Fibroblast of skin of abdomen (primary cell): ENCODE measurements at regions not wholly inside any gene's neighbourhood (a gene's known extent, or its start where the extent isn't known, plus 50 kb on each side); places are given as distances from the start of the nearest gene placed in this dataset.
"Not testable (repeated sequence)": the region's sequence is repeated elsewhere in the genome, so short reads cannot be mapped to it uniquely, and the experiment has no call there.

Experiments used
- DNase-seq: peaks from one replicate; pipeline ENCODE4 v3.0.0-alpha.2; 2013

DNA sequence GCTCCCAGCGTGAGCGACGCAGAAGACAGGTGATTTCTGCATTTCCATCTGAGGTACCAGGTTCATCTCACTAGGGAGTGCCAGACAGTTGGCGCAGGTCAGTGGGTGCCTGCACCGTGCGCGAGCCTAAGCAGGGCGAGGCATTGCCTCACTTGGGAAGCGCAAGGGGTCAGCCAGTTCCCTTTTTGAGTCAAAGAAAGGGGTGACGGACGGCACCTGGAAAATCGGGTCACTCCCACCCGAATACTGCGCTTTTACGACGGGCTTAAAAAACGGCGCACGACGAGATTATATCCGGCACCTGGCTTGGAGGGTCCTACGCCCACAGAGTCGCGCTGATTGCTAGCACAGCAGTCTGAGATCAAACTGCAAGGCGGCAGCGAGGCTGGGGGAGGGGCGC is 915.9 kb upstream of the FBXO33 start:
- DNase-seq: not testable (repeated sequence)

DNA sequence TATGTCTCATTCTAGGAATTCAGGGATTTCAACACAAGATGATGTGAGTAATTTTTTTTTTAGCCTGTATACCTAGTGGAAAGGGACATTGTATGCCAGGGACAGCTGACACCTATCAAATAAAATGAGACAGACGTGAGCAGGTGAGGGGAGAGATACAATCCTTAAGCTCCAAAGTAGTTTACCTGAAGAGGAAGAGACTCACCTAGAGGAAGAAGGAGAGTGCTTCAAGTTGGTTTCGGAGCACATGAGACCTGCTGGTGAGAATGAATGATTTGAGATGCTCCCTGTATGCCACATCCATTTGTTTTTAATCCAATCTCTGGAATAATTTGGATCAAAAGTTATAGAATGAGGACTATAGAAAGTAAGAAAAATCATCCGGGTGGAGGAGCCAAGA is 915.4 kb upstream of the FBXO33 start:
- DNase-seq: no peak

DNA sequence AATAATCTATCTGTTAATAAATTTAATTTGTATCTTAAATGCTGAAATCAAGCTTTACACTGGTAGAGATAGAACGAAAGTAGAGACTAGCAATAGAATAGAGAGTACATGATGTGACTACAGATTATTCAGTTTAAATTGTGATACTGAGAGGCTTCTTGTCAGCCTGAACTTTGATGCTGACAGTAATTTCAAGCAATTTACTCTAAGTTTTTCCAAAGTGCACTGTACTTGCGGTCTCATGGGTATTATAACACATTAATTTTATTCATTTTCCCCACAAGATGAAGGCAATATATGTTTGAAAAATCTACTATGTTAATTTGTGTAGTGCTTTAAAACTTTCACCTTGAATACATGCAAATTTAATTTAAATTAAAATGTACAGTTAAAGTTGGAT is 914.0 kb upstream of the FBXO33 start:
- no peak for DNase-seq

DNA sequence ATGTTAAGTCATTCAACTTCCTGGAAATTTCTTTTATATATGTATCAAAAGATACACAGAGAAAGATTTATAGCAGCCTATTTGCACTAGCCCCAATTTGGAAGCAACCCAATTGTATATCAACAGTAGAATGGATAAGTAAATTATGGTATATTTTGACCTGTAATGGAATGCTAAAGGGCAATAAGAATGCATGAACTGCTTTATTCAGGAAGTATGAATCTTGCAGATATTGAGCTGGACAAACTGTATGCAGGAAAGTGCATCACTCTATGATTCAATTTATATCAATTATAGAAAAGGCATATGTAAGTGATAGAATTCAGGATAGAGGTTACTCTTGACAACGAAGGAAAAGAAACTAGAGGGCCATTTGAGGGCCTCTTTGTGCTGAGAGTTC is 913.1 kb upstream of the FBXO33 start:
- DNase-seq: no peak

DNA sequence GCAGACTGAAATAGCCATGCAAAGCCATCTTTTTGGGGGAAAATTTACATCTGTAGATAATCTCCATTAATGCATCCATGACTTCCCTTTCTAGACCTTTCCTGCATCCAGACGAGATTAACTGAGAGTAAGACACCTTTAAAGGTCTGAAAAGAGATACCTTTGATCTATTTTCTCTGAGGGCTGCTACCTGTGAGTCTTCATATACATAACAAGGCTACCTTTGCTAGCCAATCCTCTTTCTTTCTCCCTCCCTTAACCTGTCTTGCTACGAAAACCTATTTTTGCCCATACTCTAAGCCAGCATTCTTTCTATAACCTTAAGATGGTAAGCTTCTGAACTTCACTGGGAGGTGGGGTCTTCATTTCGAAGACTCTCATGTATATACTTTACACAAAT is 908.5 kb upstream of the FBXO33 start:
- DNase-seq: no peak

DNA sequence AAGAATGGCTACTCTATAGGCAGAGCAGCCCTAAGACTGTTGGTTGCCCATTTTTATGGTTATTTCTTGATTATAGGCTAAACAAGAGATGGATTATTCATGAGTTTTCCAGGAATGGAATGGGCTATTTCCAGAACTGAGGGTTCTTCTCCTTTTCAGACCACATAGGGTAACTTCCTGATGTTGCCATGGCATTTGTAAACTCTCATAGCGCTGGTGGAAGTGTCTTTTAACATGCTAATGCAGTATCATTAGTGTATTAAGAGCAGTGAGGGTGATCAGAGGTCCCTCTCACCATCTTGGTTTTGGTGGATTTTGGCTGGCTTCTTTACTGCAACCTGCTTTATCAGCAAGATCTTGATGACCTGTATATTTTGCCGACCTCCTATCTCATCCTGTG is 904.6 kb upstream of the FBXO33 start:
- DNase-seq: no peak

DNA sequence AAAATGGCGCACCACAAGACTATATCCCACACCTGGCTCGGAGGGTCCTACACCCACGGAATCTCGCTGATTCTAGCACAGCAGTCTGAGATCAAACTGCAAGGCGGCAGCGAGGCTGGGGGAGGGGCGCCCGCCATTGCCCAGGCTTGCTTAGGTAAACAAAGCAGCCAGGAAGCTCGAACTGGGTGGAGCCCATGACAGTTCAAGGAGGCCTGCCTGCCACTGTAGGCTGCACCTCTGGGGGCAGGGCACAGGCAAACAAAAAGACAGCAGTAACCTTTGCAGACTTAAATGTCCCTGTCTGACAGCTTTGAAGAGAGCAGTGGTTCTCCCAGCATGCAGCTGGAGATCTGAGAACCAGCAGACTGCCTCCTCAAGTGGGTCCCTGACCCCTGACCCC is 894.3 kb upstream of the FBXO33 start:
- DNase-seq: not testable (repeated sequence)

DNA sequence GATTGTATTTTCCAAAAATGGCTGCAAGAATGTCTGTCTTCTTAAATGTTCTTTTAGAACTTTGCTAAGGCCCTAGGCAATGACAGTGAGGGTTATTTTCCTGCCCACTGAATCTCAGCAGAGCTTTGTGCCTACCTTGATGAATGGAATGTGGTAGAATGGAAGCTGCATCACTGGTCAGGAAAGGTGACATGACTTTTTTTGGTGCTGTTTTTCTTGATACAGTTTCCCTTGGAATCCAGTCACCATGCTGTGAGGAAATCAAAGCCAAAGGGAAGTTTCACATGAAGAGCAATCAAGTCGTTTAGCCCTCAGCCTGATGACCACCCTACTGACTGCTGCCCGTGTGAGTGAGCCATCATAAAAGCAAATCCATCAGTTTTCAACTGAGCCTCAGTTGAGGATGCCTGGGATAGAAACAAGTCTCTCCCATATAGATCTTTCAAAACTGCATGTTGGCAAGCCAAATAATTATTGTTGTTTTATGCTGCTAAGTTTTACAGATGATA is 886.0 kb upstream of the FBXO33 start:
- DNase-seq: no peak

DNA sequence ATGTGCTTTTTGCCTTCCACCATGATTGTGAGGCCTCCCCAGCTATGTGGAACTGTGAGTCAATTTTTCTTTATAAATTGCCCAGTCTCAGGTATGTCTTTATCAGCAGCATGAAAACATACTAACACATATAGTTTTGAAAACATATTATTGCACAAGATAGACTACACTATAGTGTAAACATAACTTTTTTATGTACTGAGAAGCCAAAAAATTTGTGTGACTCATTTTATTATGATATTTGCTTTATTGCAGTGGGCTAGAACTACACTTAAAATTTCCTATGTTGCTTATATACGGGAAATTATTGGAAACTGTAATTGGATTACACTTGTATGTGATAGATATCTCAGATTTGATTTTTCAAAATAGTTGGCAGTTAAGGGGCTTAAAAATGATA is 885.5 kb upstream of the FBXO33 start:
- no peak for DNase-seq

DNA sequence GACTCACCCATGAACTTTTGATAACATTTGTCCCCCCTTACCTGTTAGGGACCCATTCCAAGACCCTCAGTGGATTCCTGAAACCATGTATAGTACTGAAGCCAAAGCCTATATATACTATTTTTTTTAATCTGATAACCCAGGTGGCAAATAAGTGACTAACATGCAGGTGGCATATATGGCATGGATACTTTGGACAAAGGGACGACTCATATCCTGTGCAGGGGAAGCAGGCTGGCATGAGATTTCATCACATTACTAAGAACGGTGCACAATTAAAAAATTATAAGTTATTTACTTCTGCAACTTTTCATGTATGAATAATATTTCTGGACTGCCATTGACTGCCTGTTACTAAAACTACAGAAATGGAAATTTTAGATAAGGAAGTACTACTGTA is 880.1 kb upstream of the FBXO33 start:
- no peak for DNase-seq

DNA sequence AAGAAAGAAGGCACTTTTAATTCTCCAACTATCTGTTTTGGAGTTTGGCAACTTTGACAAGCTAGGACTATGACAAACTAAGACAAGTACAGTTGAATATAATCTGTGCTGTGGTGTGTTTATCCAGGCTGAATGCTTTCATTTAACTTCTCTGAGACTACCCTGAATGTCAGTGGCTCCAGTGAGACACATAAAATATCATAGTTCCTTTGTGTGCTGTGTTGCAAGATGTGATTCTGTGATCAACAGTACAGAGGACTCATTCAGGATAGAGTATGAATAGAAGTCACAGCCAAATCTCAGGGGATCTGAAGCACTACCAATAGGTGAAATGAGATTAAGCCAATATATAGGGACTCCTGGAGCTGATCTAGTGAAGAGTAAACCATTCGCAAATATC is 876.9 kb upstream of the FBXO33 start:
- DNase-seq: no peak

DNA sequence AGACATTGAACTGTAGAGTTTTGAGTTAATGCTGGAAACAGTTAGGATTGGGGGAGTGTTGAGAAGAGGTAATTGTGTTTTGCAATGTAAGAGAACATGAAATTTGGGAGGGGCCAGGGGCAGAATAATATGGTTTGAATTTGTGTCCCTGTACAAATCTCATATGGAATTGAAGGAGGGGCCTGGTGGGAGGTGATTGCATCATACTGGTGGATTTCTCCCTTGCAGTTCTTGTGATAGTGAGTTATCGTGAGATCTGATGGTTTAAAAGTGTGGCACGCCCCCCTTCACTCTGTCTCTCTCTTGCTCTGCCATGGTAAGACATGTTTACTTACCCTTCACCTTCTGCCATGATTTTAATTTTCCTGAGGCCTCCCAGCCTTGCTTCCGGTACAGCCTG is 876.0 kb upstream of the FBXO33 start:
- DNase-seq: no peak

DNA sequence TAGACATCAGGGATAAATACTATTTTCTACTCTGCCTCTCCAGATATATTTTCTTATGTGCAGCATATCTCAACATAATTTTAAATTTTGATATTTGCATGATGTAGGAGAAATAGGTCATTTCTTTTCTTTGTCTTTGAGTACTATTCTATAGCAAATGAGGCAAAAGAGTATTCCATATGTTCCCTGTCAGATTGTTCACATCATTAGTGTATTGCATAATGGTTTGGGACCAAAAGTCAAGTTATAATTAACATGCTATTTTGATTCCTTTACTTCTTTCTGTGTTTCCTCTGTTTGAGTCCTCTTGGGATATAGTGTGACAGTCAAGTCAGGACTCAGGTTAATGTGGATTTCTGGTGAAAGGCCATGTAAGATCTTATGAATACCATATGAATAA is 864.6 kb upstream of the FBXO33 start:
- DNase-seq: no peak

DNA sequence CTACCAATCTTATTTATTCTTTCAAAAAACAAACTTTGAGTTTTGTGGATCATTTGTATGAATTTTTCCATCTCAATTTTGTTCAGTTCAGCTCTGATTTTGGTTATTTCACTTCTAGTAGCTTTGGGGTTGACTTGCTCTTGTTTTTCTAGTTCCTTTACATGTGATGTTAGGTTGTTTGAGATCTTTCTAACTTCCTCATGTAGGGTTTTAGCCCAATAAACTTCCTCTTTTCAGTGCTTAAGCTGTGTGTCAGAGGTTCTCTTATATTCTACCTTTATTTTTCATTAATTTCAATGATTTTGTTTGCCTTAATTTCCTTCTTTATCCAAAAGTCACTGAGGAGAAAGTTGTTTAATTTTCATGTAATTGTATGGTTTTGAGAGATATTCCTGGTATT is 860.4 kb upstream of the FBXO33 start:
- no peak for DNase-seq

DNA sequence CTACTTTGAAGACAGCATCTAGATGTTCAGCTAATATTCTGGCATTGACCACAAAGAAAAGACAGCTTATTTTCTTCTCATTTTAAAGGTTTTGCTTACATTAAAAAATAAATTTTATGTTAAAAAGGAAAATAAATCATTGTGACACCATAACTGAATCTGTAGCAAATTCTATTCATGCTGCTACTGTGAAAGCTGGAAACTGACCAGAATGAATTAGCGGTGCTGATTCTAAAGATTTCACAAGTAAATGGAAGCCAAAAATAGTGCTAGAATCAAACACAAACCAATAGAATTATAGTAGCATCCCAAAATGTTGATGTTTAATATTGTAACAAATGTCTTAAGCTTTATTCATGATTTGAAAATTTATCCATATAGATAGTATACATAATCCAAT is 850.0 kb upstream of the FBXO33 start:
- no peak for DNase-seq

DNA sequence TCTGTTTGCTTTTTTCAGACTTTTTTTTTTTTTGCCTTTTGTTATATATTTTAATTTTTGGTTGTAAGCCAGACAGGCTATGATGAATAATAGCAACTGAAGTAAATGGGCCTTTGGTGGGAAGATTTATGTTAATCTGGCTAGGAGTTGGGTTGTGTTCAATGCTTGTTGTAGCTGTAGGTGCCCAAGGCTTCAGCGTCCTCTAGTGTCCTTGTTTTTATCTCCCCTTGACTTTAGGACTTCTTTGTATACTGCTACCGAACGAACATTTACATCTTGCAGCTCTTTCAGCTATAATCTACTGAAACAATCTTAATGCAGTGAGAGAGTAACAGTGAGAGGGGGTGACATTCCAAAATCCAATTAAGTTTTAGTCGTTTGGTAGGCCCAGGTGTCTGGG is 848.4 kb upstream of the FBXO33 start:
- DNase-seq: no peak

DNA sequence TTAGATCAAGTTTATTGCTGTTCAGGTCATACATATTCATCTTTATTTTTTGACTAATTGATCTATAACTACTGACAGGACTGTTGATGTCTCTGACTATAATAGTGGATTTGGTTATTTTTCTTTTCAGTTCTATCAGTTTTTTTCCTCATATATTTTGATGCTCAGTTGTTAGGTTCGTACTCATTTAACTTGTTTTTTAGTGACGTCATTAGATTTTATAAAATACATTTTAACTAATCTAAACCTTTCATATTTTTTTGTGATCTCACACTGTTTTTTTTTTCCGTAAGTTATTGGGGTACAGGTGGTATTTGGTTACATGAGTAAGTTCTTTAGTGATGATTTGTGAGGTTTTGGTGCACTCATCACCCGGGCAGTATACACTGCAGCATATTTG is 841.2 kb upstream of the FBXO33 start:
- no peak for DNase-seq

DNA sequence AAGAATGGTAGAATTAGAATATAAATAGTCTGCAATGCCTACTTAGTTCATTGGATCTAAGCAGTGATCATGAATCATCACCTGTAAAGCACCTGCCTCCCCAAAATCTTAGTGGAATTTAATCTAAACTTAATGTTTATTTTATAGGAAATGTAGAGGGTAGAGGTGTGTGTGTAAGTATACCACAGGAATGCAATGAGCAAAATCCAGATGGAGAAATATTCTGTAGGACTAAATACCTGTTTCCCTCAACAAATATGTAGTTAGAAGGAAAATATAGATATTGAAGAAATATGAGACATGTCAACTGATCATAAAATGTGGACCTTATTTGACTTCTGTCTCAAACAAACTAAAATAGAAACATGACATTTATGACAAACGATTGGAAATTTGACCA is 839.2 kb upstream of the FBXO33 start:
- DNase-seq: no peak

DNA sequence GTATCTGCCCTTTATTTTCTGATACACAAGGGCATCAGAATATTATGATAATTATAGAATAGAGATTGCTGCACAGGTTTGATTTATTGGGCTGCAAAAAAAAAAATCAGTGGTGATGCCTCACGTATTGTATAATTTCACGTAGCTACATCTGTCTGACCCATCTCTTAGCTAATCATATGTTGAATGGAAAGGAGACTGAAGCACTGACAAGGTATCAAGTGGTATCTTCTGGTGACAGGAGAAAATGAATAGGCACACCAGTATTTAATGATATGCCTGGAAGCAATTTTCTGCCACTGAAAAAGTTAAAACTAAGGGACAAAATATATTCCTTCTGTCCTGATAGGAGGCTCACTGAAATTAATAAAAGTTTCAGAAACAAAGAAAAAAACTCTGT is 837.2 kb upstream of the FBXO33 start:
- no peak for DNase-seq

DNA sequence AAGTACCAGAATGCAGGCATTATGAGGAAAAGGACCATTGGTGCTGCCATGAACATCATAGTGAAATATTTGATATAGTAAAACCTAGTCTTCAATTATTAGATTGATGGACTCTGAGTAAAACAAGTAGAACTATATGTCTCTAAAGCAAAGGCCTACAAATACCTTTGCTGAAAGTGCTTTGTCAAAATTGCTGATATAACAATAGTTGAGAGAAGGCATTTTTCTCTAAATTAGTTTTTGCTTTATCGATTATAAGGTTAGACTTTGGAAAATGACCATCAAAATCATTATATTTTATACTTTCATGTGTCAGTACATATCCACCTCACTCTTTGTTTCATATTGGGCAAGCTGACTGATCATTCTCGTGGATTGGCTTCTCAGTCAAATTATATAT is 836.0 kb upstream of the FBXO33 start:
- no peak for DNase-seq

DNA sequence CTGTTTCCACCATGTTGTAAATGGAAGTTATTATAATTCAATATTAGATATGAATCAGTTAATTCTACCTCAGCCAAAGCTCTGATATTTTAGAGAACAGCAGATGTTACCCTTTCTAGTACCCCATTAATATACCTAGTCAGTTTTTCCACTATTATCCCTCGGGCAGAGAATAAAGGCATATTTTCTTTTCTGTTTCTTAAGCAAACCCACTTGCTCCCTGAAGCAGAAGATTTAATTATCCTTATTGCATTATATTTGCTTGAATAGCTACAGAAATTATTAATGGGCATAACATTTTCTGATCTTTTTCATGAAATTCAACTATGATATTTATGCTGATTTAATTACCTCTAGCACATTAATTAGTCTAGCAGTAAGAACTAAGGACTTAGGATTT is 832.9 kb upstream of the FBXO33 start:
- DNase-seq: no peak

DNA sequence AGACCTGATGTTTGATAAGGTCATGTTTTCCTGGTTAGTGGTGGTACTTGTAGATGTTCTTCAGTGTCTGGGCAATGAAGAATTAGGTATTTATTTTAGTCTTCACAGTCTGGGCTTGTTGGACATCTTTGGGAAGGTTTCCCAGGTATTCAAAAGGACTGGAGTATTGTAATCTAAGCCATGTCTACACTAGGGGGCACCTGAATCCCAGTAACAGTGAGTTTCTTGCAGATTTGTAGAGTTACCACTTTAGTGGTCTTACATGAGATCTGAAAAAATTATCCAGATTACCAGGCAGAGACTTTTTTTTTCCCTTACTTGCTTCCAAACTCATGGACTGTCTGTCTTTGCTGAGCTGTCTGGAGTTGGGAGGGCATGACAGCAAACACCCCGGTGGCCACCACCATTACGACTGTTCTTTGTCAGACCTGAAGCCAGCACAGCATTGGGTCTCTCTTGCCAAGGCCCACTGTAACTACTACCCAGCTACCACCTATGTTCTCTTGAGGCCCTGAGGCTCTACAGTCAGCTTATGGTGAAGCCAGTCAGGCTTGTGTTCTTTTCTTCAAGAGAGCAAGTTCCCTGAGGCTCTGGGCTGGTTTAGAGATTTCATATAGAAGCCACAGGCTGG is 820.7 kb upstream of the FBXO33 start:
- no peak for DNase-seq

DNA sequence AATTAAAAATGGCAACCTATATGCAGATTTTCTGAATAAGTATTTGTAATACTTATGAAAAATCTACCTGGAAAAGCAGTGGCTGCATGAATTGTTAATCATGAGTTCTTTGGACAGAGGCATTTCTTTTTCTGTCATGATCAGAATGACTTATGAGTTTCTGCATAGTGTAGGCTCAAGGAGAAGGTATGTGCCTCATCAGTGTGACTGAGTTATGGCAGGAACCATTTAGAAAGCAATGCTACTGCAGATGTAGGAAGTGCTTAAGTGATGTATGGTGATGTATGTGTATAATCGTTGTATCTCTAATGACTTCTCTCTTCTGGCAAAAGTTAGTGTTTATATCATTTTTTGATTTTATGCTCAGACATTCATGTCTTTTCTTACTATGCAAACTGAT is 816.4 kb upstream of the FBXO33 start:
- DNase-seq: peak; percentile 4

DNA sequence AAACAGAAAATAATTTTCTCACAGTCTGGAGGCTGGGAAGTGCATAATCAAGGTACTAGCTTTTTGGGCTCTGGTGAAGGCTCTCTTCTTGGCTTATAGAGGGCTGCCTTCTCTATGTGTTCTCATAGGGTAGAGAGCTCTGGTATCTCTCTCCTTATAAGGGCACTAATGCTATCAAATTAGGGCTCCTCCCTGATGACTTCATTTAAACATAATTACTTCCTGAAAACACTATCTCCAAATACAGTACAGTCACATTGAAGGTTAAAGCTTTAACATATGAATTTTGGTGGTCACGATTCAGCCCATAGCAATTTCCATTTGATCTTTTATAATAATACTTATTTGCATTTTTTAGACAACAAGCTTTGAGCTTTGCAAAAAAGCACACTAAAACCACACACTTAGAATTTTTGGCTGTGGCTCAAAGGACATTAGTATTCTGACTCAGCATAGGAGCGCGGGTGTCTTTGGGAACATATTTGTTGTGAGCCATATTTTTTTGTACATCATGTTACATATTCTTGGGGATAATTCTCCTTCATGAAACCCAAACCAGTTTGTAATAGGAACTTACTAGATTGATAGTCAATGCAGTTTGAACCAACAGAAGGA is 808.1 kb upstream of the FBXO33 start:
- peak; percentile 10 for DNase-seq

DNA sequence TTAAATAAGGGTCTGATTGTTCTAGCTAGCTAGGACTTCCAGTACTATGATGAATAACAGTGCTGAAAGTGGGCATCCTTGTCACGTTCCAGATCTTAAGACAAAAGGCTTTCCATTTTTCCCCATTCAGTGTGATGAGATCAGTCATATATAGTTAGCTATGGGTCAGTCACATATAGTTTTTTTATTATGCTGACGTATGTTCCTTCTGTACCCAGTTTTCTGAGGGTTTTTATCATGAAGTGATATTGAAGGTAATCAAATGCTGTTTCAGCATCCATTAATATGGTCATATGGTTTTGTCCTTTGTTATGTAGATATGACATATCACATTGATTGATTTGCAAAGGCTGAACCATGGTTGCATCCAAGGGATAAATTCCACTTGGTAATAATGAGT is 800.1 kb upstream of the FBXO33 start:
- no peak for DNase-seq
